A673 (cell line): ENCODE measurements at regions not wholly inside any gene's neighbourhood (a gene's known extent, or its start where the extent isn't known, plus 50 kb on each side); places are given as distances from the start of the nearest gene placed in this dataset.

Experiments used
- BruUV-seq: library from RNA; stranded (reverse); fragments of 400-500 nt; replicated peaks from 2 replicates; lab custom pipeline; 2021; lab: Mats Ljungman, UMichigan
- CTCF ChIA-PET: fragments of 300-600 bp; sonication (Branson Sonifier 250); formaldehyde crosslinking; loops from one replicate; lab custom pipeline; 2022; ENCODE audit warnings: antibody characterized with exemption; lab: Charles Lee
- POLR2A ChIA-PET: fragments of 300-600 bp; sonication (Branson Sonifier 250); formaldehyde crosslinking; loops from one replicate; lab custom pipeline; 2022; ENCODE audit warnings: antibody characterized with exemption; ENCODE audit not compliant: low non-redundant PET; lab: Charles Lee
- DNase-seq: peaks from one replicate; pipeline ENCODE4 v3.0.0-alpha.2; 2015; ENCODE audit warnings: low spot score
- H3K27ac ChIP-seq: fragments of 200-600 bp; sonication (generic); 2 replicates; pipeline ENCODE4 v1.5.1; 2016; ENCODE audit warnings: mixed run types, low read depth, mild to moderate bottlenecking, mixed read lengths, antibody characterized with exemption, low read length; ENCODE audit not compliant: poor library complexity, severe bottlenecking
- H3K27me3 ChIP-seq: fragments of 200-600 bp; sonication (generic); replicated peaks from 2 replicates; pipeline ENCODE4 v1.6.1; 2017; ENCODE audit warnings: mixed run types, low read depth, mild to moderate bottlenecking, mixed read lengths, antibody characterized with exemption, low read length; ENCODE audit not compliant: insufficient read depth, poor library complexity
- H3K36me3 ChIP-seq: fragments of 200-600 bp; sonication (generic); 2 replicates; pipeline ENCODE4 v1.6.1; 2016; ENCODE audit warnings: mixed run types, mild to moderate bottlenecking, mixed read lengths, antibody characterized with exemption, low read length; ENCODE audit not compliant: insufficient read depth, poor library complexity, severe bottlenecking
- H3K4me1 ChIP-seq: fragments of 200-600 bp; sonication (generic); 2 replicates; pipeline ENCODE4 v1.6.1; 2017; ENCODE audit warnings: mixed run types, mild to moderate bottlenecking, mixed read lengths, antibody characterized with exemption, low read length; ENCODE audit not compliant: insufficient read depth, poor library complexity, severe bottlenecking
- H3K4me3 ChIP-seq: fragments of 200-600 bp; sonication (generic); 2 replicates; pipeline ENCODE4 v1.5.1; 2016; ENCODE audit warnings: low read depth, mixed run types, mild to moderate bottlenecking, mixed read lengths, low read length; ENCODE audit not compliant: poor library complexity, severe bottlenecking
- H3K9me3 ChIP-seq: fragments of 200-600 bp; sonication (generic); 2 replicates; pipeline ENCODE4 v1.6.1; 2016; ENCODE audit warnings: mixed run types, low read depth, mild to moderate bottlenecking, mixed read lengths, antibody characterized with exemption, low read length; ENCODE audit not compliant: poor library complexity, severe bottlenecking
- CTCF ChIP-seq: fragments of 300-800, 200-600 bp; sonication (generic); conservative IDR thresholded peaks from 2 replicates; pipeline ENCODE4 v1.5.1; 2017; ENCODE audit warnings: low read depth, mild to moderate bottlenecking, antibody characterized with exemption, low read length, moderate library complexity, mixed read lengths
- EZH2 ChIP-seq: fragments of 200-600 bp; sonication (generic); IDR thresholded peaks from 2 replicates; pipeline ENCODE4 v1.6.1; 2017; ENCODE audit warnings: borderline replicate concordance, low read depth, mild to moderate bottlenecking, mixed read lengths, antibody characterized with exemption, low read length; ENCODE audit not compliant: poor library complexity, severe bottlenecking
- intact Hi-C: fragments of 100-400 bp; cut with micrococcal nuclease; formaldehyde crosslinking; loops from one replicate; pipeline ENCODE4 v1.10.0; 2022; ENCODE audit not compliant: unreplicated experiment

DNA sequence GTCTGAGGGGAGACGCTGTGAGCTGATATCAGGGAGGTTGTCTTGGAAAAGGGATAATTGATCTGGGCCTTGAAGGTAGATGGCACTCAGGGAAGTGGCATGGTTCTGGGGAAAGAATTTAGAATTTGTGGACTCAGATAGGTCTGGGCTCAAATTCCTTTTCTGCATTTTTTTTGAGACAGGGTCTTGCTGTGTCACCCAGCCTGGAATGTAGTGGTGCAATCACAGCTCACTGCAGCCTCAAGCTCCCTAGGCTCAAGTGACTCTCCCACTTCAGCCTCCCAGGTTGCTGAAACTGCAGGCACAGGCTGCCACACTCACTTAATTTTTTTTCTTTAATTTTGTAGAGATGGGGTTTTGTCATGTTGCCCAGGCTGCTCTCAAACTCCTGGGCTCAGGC lies 98.1 kb upstream of the NCOR2 start:
- Histone ChIP-seq H3K27me3 (no peaks in the 10 kb centered on the region), H3K36me3 (no peaks in the 10 kb centered on the region), H3K4me3 (no peak overlapping the region), H3K4me1 (no peaks in the 10 kb centered on the region), H3K27ac (no peak overlapping the region), H3K9me3 (peaks cover 5% of the 10 kb centered on the region)
- TF ChIP-seq EZH2: no peak
- no peak for TF ChIP-seq CTCF
- no TSS peak for BruUV-seq
- ChIA-PET CTCF (no interaction called here), POLR2A (no interaction called here)
- no peak for DNase-seq
- intact Hi-C loops: no loop called here

GRCh38 chr12:124664395-124665111 lies 97.1 kb upstream of the NCOR2 start:
- intact Hi-C loops: no loop called here
- CTCF ChIA-PET: no interaction called here
- no TSS peak for BruUV-seq
- no peaks in the 10 kb centered on the region for H3K4me1 ChIP-seq
- no peaks in the 10 kb centered on the region for H3K27me3 ChIP-seq
- H3K4me3 ChIP-seq: no peak overlapping the region
- TF ChIP-seq EZH2 (no peak), CTCF (no peak)
- H3K36me3 ChIP-seq: no peaks in the 10 kb centered on the region
- POLR2A ChIA-PET: no interaction called here
- peaks cover 5% of the 10 kb centered on the region for H3K9me3 ChIP-seq
- no peak for DNase-seq
- no peak overlapping the region for H3K27ac ChIP-seq

DNA sequence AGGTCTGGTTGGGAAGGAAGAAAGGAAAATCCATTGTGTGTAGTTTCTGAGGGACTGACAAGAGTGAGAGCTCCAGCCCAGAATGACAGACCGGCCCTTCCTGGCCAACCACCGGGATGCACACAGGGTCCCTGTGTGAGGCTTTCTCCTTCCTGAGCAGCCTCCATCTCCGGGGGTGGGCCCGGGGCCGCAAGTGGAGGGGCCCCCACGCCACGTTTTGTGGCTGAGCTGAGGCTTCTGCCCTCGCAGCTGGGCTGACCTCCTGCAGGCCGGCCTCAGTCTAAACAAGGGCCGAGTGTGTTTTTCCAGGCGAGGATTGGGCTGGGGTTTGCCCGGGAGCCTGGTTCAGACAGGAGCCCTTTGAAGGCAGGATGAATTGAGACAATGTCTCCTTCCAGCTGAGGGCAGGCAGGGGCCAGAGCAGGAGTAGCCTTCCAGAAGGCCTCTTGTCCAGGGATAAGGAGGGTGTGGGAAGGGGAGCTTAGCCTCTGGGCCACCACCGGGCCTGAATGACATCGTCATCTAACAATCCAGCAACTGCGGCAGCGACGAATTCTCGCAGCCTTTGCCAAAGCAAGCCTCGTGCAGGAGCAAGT lies 96.5 kb upstream of the NCOR2 start:
- POLR2A ChIA-PET: no interaction called here
- intact Hi-C loops: no loop called here
- CTCF ChIA-PET: no interaction called here
- TF ChIP-seq EZH2 (no peak), CTCF (no peak)
- H3K4me3 ChIP-seq: no peak overlapping the region
- peaks cover 5% of the 10 kb centered on the region for H3K9me3 ChIP-seq
- H3K27me3 ChIP-seq: no peaks in the 10 kb centered on the region
- no peaks in the 10 kb centered on the region for H3K36me3 ChIP-seq
- no peak for DNase-seq
- BruUV-seq: no TSS peak
- H3K27ac ChIP-seq: no peak overlapping the region
- no peaks in the 10 kb centered on the region for H3K4me1 ChIP-seq
